ENCODE measurements at regions not wholly inside any gene's neighbourhood (a gene's known extent, or its start where the extent isn't known, plus 50 kb on each side); places are given as distances from the start of the nearest gene placed in this dataset.

GRCh38 chr3:16784973-16785372, 99.8 kb upstream of the PLCL2 start:
- TF ChIP-seq CTCF (IDR thresholded peaks at IDR 0.05) (no peak), POLR2AphosphoS5 (IDR thresholded peaks at IDR 0.05) (no peak), POLR2A (IDR thresholded peaks at IDR 0.05) (no peak), EP300 (IDR thresholded peaks at IDR 0.05) (no peak)
